GM12892 (cell line): ENCODE measurements at regions not wholly inside any gene's neighbourhood (a gene's known extent, or its start where the extent isn't known, plus 50 kb on each side); places are given as distances from the start of the nearest gene placed in this dataset.

ENCODE experiments used
- DNase-seq: peaks from one replicate; pipeline ENCODE4 v3.0.0; 2011; ENCODE audit not compliant: insufficient read length
- FAIRE-seq: peaks from 2 replicates; lab custom pipeline; 2011; peaks lifted over from hg19 to GRCh38; lab: Jason Lieb, UNC
- POLR2A ChIP-seq: IDR thresholded peaks from 2 replicates; pipeline ENCODE4 v1.6.1; 2011; ENCODE audit warnings: low read depth, low read length, control low read depth
- POLR2AphosphoS5 ChIP-seq: IDR thresholded peaks from 2 replicates; pipeline ENCODE4 v1.6.1; 2011; ENCODE audit warnings: low read depth, low read length, control low read depth
- TAF1 ChIP-seq: IDR thresholded peaks from 2 replicates; pipeline ENCODE4 v1.6.1; 2011; ENCODE audit warnings: low read depth, mild to moderate bottlenecking, control low read depth, low read length, borderline replicate concordance

- DNase-seq (no peak), FAIRE-seq (no peak)
- no peak for TF ChIP-seq POLR2A
- no peak for TF ChIP-seq POLR2AphosphoS5
- TF ChIP-seq TAF1: no peak
These were observed 293.2 kb upstream of the IRX4 start for GRCh38 chr5:2175842-2176404.

- TF ChIP-seq POLR2AphosphoS5 (no peak), POLR2A (no peak), TAF1 (no peak)
- FAIRE-seq: no peak
- no peak for DNase-seq
These were observed 292.3 kb upstream of the IRX4 start for GRCh38 chr5:2175041-2175440.

GRCh38 chr5:2174538-2174937 is 291.8 kb upstream of the IRX4 start:
- DNase-seq (no peak), FAIRE-seq (no peak)
- TF ChIP-seq TAF1 (no peak), POLR2A (no peak), POLR2AphosphoS5 (no peak)

GRCh38 chr5:2173151-2173834 is 290.6 kb upstream of the IRX4 start:
- no peak for FAIRE-seq
- DNase-seq: no peak
- no peak for TF ChIP-seq TAF1
- TF ChIP-seq POLR2A: no peak
- no peak for TF ChIP-seq POLR2AphosphoS5

GRCh38 chr5:2172471-2172870 is 289.7 kb upstream of the IRX4 start:
- FAIRE-seq (no peak), DNase-seq (no peak)
- TF ChIP-seq POLR2AphosphoS5 (no peak), TAF1 (no peak), POLR2A (no peak)

- FAIRE-seq (no peak), DNase-seq (no peak)
- no peak for TF ChIP-seq TAF1
These were observed 288.0 kb upstream of the IRX4 start for GRCh38 chr5:2170761-2171160.

GRCh38 chr5:2169850-2170760 is 287.4 kb upstream of the IRX4 start:
- FAIRE-seq (no peak), DNase-seq (no peak)
- no peak for TF ChIP-seq POLR2AphosphoS5
- TF ChIP-seq POLR2A: no peak
- no peak for TF ChIP-seq TAF1

GRCh38 chr5:2169430-2169808 is 286.7 kb upstream of the IRX4 start:
- no peak for FAIRE-seq
- no peak for TF ChIP-seq POLR2A
- no peak for TF ChIP-seq POLR2AphosphoS5
- no peak for TF ChIP-seq TAF1
- no peak for DNase-seq

GRCh38 chr5:2168601-2169429 is 286.1 kb upstream of the IRX4 start:
- no peak for TF ChIP-seq POLR2AphosphoS5
- no peak for TF ChIP-seq TAF1
- DNase-seq (no peak), FAIRE-seq (no peak)

- FAIRE-seq: no peak
- TF ChIP-seq TAF1 (no peak), POLR2A (no peak), POLR2AphosphoS5 (no peak)
These were observed 284.9 kb upstream of the IRX4 start for GRCh38 chr5:2167671-2168070.

GRCh38 chr5:2166979-2167377 is 284.3 kb upstream of the IRX4 start:
- no peak for DNase-seq
- no peak for FAIRE-seq
- no peak for TF ChIP-seq POLR2AphosphoS5
- no peak for TF ChIP-seq POLR2A
- TF ChIP-seq TAF1: no peak

More at GRCh38 chr5:2167671-2168070, 284.9 kb upstream of the IRX4 start:
- DNase-seq: no peak

GRCh38 chr5:2166306-2166978 is 283.7 kb upstream of the IRX4 start:
- TF ChIP-seq POLR2AphosphoS5 (no peak), TAF1 (no peak), POLR2A (no peak)
- FAIRE-seq: no peak
- DNase-seq: no peak
